Mucosa of descending colon (tissue), 3 donors: ENCODE measurements at regions not wholly inside any gene's neighbourhood (a gene's known extent, or its start where the extent isn't known, plus 50 kb on each side); places are given as distances from the start of the nearest gene placed in this dataset.

Source experiments
- ATAC-seq: fragments of 200-7000 bp; cut with Tn5 transposase; one replicate; pipeline ENCODE4 v1.9.1; 2020; ENCODE audit warnings: mild to moderate bottlenecking, moderate library complexity
- DNase-seq, 3 donors: peaks; one replicate each; pipeline ENCODE4 v3.0.0-alpha.2; 2020
- H3K36me3 ChIP-seq: fragments of 200-600 bp; one replicate; pipeline ENCODE4 v1.8.0; 2021; ENCODE audit warnings: low read depth, mild to moderate bottlenecking
- H3K4me1 ChIP-seq: fragments of 200-600 bp; one replicate; pipeline ENCODE4 v1.8.0; 2021; ENCODE audit warnings: low read depth, mild to moderate bottlenecking
- H3K4me3 ChIP-seq: fragments of 200-600 bp; one replicate; pipeline ENCODE4 v1.8.0; 2021; ENCODE audit warnings: mild to moderate bottlenecking
- H3K9me3 ChIP-seq: fragments of 200-600 bp; one replicate; pipeline ENCODE4 v1.8.0; 2021; ENCODE audit warnings: mild to moderate bottlenecking
- intact Hi-C, 2 donors: fragments of 100-400 bp; cut with DNase I in 1 of 2; cut with micrococcal nuclease in 1 of 2; formaldehyde crosslinking; loops; one replicate each; pipeline versions ENCODE4 v1.11.0 to v1.11.1; 2022; cut with DNase I, micrococcal nuclease
- TF ChIP-seq, protein P1 (sequence below): fragments of 200-600 bp; IDR thresholded peaks from one replicate; pipeline ENCODE4 v1.8.0; 2022; ENCODE audit warnings: antibody characterized with exemption, mild to moderate bottlenecking
- donor health status: DM: no; HTN: no; CAD: no; lungs with moderate emphysema.
- donor health status: DM: no; HTN: no; CAD: no.
- donor health status: DM: no; HTN: yes; CAD: no.

DNA sequence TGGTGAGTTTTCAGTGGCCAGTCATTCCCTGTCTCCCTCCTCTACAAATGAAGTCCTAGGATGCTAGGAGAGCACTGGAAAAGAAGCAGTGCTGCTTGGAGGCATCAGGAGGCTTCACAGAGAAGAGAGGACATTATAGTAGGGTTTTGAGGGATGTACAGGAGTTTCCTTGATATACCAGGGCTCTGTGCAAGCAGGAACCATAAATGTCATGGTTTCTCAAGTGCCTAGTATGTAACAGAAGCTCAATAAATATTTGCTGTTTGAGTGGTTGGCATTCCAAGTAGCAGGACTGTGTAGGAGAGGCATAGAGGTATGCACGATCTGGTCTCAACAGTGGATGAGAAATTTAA, 133.5 kb upstream of the WNT4 start:
- no peaks in the 10 kb centered on the region for H3K4me1 ChIP-seq
- DNase-seq (no peak), ATAC-seq (no peak)
- H3K4me3 ChIP-seq: no peak overlapping the region
- intact Hi-C loops: loop anchor here in 1 of 2 donors (10.0 kb wide), 1 partner anchor 142 kb away; no protein-coding TSS in a partner anchor
- no peaks in the 10 kb centered on the region for H3K36me3 ChIP-seq
- no peaks in the 10 kb centered on the region for H3K9me3 ChIP-seq
- TF ChIP-seq, protein P1, sequence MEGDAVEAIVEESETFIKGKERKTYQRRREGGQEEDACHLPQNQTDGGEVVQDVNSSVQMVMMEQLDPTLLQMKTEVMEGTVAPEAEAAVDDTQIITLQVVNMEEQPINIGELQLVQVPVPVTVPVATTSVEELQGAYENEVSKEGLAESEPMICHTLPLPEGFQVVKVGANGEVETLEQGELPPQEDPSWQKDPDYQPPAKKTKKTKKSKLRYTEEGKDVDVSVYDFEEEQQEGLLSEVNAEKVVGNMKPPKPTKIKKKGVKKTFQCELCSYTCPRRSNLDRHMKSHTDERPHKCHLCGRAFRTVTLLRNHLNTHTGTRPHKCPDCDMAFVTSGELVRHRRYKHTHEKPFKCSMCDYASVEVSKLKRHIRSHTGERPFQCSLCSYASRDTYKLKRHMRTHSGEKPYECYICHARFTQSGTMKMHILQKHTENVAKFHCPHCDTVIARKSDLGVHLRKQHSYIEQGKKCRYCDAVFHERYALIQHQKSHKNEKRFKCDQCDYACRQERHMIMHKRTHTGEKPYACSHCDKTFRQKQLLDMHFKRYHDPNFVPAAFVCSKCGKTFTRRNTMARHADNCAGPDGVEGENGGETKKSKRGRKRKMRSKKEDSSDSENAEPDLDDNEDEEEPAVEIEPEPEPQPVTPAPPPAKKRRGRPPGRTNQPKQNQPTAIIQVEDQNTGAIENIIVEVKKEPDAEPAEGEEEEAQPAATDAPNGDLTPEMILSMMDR: no peak

DNA sequence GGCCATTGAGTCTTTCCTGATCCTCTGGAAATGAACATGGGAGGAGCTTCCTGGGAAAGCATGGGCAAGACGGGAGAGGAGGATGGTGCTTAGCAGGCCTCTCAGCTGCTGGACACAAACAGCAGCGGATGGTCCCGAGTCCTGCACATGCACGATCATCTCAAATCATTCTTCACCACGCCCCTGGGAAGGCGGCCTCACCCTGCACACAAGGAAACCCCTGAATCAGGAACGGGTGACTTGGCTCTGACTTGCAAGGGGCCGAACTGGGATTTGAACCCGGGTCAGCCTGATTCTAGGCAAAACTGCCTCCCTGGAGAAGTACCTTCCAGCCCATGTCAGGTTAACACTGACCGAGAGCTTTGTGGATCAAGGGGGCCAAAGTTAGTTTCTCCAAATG, 134.8 kb upstream of the WNT4 start:
- intact Hi-C loops: loop anchor here in 1 of 2 donors (10.0 kb wide), 1 partner anchor 143 kb away; no protein-coding TSS in a partner anchor
- Histone ChIP-seq H3K4me3 (no peak overlapping the region), H3K9me3 (no peaks in the 10 kb centered on the region), H3K36me3 (no peaks in the 10 kb centered on the region), H3K4me1 (no peaks in the 10 kb centered on the region)
- no peak for DNase-seq
- TF ChIP-seq, protein P1: no peak
- ATAC-seq: no peak

DNA sequence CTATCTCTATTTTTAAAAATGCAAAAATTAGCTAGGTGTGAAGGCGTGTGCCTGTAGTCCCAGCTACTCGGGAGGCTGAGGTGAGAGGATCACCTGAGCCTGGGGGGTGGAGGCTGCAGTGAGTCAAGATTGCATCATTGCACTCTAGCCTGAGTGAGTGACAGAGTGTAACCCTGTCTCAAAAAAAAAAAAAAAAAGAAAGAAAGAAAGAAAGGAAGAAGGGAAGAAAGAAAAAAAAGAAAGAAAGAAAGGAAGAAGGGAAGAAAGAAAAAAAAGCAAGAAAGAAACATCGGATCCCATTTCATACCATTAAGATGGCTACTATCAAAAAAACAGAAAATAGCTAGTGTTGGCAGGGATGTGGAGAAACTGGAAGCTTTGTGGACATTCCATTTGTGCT, 136.8 kb upstream of the WNT4 start:
- no peaks in the 10 kb centered on the region for H3K4me1 ChIP-seq
- H3K36me3 ChIP-seq: no peaks in the 10 kb centered on the region
- H3K9me3 ChIP-seq: no peaks in the 10 kb centered on the region
- TF ChIP-seq, protein P1: no peak
- ATAC-seq (no peak), DNase-seq (no peak)
- intact Hi-C loops: loop anchor here in 1 of 2 donors (10.0 kb wide), 1 partner anchor 145 kb away; no protein-coding TSS in a partner anchor
- H3K4me3 ChIP-seq: no peak overlapping the region

DNA sequence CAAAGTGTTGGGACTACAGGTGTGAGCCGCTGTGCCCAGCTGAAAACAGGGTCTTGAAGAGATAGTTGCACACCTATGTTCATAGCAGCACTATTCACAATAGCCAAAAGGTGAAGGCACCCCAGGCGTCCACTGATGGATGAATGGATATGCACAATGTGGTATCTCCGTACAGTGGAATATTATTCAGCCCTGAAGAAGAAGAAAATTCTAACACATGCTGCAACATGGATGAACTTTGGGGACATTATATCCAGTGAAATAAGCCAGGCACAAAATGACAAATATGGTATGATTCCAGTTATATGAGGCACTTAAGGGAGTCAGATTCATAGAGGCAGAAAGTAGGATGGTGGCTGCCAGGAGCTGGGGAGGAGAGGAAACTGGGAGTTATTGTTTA, 137.6 kb upstream of the WNT4 start:
- no peaks in the 10 kb centered on the region for H3K36me3 ChIP-seq
- no peaks in the 10 kb centered on the region for H3K9me3 ChIP-seq
- DNase-seq: no peak
- no peaks in the 10 kb centered on the region for H3K4me1 ChIP-seq
- ATAC-seq: no peak
- H3K4me3 ChIP-seq: no peak overlapping the region
- TF ChIP-seq, protein P1: no peak
- intact Hi-C loops: no loop called here

DNA sequence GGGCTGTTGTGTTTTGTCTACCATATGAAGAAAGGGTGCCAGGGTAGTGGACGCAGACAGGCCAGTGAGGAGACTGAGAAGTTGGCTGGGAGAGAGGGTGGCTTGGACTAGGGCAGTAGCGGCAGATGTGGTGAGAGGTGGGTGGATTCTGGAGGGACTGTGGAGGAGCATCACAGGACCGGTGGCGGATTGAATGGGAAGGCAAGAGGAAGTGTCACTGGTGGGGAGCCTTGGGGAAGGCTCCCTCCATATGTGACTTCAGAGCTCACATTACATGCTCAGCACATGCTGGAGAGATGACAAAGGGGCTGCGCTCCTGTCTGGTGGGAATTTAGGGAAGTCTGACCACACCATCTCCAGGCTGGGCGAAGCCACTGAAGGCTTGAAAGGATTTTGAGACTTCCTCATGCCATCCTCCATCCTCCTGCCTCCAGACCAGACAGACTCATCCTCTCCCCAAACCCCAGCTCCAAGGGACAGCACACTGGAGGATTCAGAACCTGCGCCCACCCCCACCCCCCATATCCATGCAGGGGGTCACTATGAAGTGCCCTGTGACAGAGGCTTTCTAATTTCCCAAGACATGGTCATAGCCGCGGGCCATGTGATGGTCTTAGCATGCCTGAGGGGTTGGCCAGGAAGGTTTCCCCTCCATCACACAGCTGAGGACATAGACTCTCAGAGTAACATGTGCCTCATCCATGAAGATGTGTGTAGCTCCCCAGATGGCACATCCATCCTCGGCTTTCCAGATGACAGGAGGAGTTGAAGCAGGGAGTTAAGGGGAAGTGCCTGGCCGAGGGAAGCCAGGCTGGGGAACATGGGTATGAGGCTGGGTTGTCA, 138.8 kb upstream of the WNT4 start:
- DNase-seq: no peak
- Histone ChIP-seq H3K9me3 (no peaks in the 10 kb centered on the region), H3K4me3 (no peak overlapping the region), H3K36me3 (no peaks in the 10 kb centered on the region), H3K4me1 (no peaks in the 10 kb centered on the region)
- intact Hi-C loops: no loop called here
- TF ChIP-seq, protein P1: no peak
- no peak for ATAC-seq
